ENCODE measurements at regions not wholly inside any gene's neighbourhood (a gene's known extent, or its start where the extent isn't known, plus 50 kb on each side); places are given as distances from the start of the nearest gene placed in this dataset.

DNA sequence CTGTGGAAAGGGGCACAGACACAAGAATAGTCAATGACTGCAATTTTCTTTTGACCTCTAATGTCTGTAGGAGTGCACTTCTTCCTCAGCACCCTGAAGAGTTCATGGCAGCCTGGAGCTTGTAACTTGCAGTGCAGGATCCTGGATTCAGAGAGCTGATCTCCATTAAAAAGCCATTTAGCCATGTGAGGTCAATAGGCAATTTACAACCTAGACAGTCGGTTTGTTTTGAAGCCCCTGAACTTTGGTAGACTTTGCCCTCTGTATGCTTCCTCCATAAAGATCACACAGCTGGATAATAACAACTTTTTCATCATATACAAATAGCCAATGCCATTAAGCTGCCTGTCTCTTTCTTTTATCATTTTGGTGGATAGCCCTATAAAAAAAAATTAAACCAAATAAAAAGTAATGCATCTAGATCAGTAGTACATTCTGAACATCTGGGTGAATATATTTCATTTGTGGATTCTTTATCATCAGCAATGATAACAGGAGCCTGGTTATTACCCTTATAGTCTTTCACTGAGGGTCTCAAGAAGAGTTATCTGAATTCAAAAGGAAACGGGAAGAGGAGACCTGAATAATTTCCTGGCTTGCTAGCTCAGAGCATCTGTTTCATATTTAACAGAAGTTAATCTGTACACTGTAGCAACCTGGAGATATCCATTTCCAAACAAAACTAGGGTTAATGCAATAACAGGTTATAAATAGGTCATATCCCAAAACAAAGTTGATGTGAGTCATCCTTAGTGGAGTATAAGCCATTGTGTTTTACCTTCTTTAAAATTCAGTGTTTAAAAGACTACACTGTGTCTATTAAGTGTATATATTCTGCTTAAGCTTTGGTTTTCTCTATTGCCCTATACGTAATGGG, 193.8 kb upstream of the ACTBL2 start (continued):
- TF ChIP-seq, protein P1, sequence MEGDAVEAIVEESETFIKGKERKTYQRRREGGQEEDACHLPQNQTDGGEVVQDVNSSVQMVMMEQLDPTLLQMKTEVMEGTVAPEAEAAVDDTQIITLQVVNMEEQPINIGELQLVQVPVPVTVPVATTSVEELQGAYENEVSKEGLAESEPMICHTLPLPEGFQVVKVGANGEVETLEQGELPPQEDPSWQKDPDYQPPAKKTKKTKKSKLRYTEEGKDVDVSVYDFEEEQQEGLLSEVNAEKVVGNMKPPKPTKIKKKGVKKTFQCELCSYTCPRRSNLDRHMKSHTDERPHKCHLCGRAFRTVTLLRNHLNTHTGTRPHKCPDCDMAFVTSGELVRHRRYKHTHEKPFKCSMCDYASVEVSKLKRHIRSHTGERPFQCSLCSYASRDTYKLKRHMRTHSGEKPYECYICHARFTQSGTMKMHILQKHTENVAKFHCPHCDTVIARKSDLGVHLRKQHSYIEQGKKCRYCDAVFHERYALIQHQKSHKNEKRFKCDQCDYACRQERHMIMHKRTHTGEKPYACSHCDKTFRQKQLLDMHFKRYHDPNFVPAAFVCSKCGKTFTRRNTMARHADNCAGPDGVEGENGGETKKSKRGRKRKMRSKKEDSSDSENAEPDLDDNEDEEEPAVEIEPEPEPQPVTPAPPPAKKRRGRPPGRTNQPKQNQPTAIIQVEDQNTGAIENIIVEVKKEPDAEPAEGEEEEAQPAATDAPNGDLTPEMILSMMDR (IDR thresholded peaks at IDR 0.05; ENCODE audit: control extremely low read depth in 1 of 3, insufficient read depth in 1 of 3, low read depth in 1 of 3, low read length in 3 of 3): no peak
- no peak for TF ChIP-seq SRF (IDR thresholded peaks at IDR 0.05; ENCODE audit: low read depth, low read length)
- no peak for TF ChIP-seq NANOG (IDR thresholded peaks at IDR 0.05; ENCODE audit: insufficient read depth, low read depth, low read length, poor library complexity, severe bottlenecking)
- TF ChIP-seq, protein P2, sequence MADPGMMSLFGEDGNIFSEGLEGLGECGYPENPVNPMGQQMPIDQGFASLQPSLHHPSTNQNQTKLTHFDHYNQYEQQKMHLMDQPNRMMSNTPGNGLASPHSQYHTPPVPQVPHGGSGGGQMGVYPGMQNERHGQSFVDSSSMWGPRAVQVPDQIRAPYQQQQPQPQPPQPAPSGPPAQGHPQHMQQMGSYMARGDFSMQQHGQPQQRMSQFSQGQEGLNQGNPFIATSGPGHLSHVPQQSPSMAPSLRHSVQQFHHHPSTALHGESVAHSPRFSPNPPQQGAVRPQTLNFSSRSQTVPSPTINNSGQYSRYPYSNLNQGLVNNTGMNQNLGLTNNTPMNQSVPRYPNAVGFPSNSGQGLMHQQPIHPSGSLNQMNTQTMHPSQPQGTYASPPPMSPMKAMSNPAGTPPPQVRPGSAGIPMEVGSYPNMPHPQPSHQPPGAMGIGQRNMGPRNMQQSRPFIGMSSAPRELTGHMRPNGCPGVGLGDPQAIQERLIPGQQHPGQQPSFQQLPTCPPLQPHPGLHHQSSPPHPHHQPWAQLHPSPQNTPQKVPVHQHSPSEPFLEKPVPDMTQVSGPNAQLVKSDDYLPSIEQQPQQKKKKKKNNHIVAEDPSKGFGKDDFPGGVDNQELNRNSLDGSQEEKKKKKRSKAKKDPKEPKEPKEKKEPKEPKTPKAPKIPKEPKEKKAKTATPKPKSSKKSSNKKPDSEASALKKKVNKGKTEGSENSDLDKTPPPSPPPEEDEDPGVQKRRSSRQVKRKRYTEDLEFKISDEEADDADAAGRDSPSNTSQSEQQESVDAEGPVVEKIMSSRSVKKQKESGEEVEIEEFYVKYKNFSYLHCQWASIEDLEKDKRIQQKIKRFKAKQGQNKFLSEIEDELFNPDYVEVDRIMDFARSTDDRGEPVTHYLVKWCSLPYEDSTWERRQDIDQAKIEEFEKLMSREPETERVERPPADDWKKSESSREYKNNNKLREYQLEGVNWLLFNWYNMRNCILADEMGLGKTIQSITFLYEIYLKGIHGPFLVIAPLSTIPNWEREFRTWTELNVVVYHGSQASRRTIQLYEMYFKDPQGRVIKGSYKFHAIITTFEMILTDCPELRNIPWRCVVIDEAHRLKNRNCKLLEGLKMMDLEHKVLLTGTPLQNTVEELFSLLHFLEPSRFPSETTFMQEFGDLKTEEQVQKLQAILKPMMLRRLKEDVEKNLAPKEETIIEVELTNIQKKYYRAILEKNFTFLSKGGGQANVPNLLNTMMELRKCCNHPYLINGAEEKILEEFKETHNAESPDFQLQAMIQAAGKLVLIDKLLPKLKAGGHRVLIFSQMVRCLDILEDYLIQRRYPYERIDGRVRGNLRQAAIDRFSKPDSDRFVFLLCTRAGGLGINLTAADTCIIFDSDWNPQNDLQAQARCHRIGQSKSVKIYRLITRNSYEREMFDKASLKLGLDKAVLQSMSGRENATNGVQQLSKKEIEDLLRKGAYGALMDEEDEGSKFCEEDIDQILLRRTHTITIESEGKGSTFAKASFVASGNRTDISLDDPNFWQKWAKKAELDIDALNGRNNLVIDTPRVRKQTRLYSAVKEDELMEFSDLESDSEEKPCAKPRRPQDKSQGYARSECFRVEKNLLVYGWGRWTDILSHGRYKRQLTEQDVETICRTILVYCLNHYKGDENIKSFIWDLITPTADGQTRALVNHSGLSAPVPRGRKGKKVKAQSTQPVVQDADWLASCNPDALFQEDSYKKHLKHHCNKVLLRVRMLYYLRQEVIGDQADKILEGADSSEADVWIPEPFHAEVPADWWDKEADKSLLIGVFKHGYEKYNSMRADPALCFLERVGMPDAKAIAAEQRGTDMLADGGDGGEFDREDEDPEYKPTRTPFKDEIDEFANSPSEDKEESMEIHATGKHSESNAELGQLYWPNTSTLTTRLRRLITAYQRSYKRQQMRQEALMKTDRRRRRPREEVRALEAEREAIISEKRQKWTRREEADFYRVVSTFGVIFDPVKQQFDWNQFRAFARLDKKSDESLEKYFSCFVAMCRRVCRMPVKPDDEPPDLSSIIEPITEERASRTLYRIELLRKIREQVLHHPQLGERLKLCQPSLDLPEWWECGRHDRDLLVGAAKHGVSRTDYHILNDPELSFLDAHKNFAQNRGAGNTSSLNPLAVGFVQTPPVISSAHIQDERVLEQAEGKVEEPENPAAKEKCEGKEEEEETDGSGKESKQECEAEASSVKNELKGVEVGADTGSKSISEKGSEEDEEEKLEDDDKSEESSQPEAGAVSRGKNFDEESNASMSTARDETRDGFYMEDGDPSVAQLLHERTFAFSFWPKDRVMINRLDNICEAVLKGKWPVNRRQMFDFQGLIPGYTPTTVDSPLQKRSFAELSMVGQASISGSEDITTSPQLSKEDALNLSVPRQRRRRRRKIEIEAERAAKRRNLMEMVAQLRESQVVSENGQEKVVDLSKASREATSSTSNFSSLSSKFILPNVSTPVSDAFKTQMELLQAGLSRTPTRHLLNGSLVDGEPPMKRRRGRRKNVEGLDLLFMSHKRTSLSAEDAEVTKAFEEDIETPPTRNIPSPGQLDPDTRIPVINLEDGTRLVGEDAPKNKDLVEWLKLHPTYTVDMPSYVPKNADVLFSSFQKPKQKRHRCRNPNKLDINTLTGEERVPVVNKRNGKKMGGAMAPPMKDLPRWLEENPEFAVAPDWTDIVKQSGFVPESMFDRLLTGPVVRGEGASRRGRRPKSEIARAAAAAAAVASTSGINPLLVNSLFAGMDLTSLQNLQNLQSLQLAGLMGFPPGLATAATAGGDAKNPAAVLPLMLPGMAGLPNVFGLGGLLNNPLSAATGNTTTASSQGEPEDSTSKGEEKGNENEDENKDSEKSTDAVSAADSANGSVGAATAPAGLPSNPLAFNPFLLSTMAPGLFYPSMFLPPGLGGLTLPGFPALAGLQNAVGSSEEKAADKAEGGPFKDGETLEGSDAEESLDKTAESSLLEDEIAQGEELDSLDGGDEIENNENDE (IDR thresholded peaks at IDR 0.05; ENCODE audit: insufficient replicate concordance, low read length): no peak

Data from H1 (cell line).